Renal cortical epithelial cell (primary cell): ENCODE measurements at regions not wholly inside any gene's neighbourhood (a gene's known extent, or its start where the extent isn't known, plus 50 kb on each side); places are given as distances from the start of the nearest gene placed in this dataset.

Experiments used
- DNase-seq: peaks from one replicate; pipeline ENCODE4 v3.0.0-alpha.2; 2011; ENCODE audit warnings: low read depth

- no peak for DNase-seq
Observed at GRCh38 chr2:120606280-120606679, 129.4 kb upstream of the GLI2 start.

GRCh38 chr2:120606931-120607330, 128.7 kb upstream of the GLI2 start:
- no peak for DNase-seq

- DNase-seq = no peak
Observed at GRCh38 chr2:120607506-120607905, 128.2 kb upstream of the GLI2 start.

- DNase-seq = no peak
Observed at GRCh38 chr2:120607996-120608395, 127.7 kb upstream of the GLI2 start.

GRCh38 chr2:120609826-120610395, 125.8 kb upstream of the GLI2 start:
- no peak for DNase-seq

- DNase-seq = no peak
Observed at GRCh38 chr2:120611016-120611415, 124.7 kb upstream of the GLI2 start.

GRCh38 chr2:120611961-120612360, 123.7 kb upstream of the GLI2 start:
- no peak for DNase-seq

- no peak for DNase-seq
Observed at GRCh38 chr2:120612471-120612870, 123.2 kb upstream of the GLI2 start.

- DNase-seq = no peak
Observed at GRCh38 chr2:120612931-120613330, 122.7 kb upstream of the GLI2 start.

GRCh38 chr2:120613742-120614571, 121.7 kb upstream of the GLI2 start:
- no peak for DNase-seq

- DNase-seq = no peak
Observed at GRCh38 chr2:120614901-120615300, 120.8 kb upstream of the GLI2 start.

GRCh38 chr2:120616261-120616660, 119.4 kb upstream of the GLI2 start:
- DNase-seq = no peak

GRCh38 chr2:120617055-120617454, 118.6 kb upstream of the GLI2 start:
- no peak for DNase-seq

- no peak for DNase-seq
Observed at GRCh38 chr2:120618830-120619229, 116.8 kb upstream of the GLI2 start.

- no peak for DNase-seq
Observed at GRCh38 chr2:120619579-120619978, 116.1 kb upstream of the GLI2 start.

- DNase-seq = peak; percentile 29
Observed at GRCh38 chr2:120620025-120620793, 115.5 kb upstream of the GLI2 start.

GRCh38 chr2:120622159-120622869, 113.4 kb upstream of the GLI2 start:
- DNase-seq = no peak

GRCh38 chr2:120622886-120623753, 112.5 kb upstream of the GLI2 start:
- DNase-seq = no peak

- DNase-seq = no peak
Observed at GRCh38 chr2:120624061-120624737, 111.5 kb upstream of the GLI2 start.

- DNase-seq = no peak
Observed at GRCh38 chr2:120624738-120625446, 110.8 kb upstream of the GLI2 start.
